ENCODE measurements at regions not wholly inside any gene's neighbourhood (a gene's known extent, or its start where the extent isn't known, plus 50 kb on each side); places are given as distances from the start of the nearest gene placed in this dataset.

DNA sequence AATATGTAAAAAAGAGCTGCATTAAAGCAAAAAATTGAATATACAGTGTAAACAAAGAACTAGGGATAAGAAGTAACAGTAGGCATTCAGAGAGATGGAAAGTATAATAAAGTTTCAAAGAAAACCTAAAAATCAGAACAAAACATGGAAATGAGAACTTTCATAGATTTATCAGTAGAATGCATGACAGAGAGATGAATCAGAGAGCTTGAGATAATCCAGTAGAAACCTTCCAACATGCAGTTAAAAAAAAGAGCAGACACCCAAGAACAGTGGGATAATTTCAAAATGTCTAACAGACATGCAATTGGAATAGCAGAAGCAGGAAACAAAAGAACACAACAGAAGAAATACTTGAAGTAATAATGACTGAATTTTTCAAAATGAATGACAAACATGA lies 1384.2 kb downstream of the CDH11 start:
- Histone ChIP-seq H3K4me1 (ENCODE audit: control insufficient read depth in 1 of 2, insufficient read depth in 2 of 2, low read length in 2 of 2) (no peaks in the 10 kb centered on the region), H3K36me3 (ENCODE audit: control insufficient read depth in 1 of 2, insufficient read depth in 2 of 2, low read length in 2 of 2) (no peaks in the 10 kb centered on the region), H3K27ac (ENCODE audit: low read length) (no peak overlapping the region), H3K9me3 (ENCODE audit: control insufficient read depth in 1 of 2, low read length in 2 of 2) (no peaks in the 10 kb centered on the region), H3K4me3 (ENCODE audit: low read depth in 1 of 2, low read length in 2 of 2) (no peak overlapping the region), H3K27me3 (ENCODE audit: low read depth, low read length) (no peaks in the 10 kb centered on the region)

DNA sequence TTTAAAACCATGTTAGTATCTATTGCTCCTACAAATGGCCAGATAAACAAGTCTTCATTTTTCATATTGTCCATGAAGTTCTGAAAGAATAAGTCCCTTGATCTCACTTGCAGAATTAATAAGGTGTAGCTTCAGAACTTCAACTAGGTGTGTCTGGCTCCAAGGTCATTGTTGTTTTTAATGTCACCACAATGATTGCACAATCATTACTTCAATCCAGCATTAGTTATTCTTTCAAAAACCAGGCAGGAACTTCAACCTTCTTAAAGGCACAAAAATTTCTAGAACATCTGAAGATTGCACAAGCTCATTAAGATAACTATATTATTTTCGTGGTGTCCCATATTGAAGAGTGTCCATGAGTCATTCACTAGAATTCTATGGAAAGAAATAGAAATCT lies 1386.4 kb downstream of the CDH11 start:
- Histone ChIP-seq H3K36me3 (ENCODE audit: control insufficient read depth in 1 of 2, insufficient read depth in 2 of 2, low read length in 2 of 2) (no peaks in the 10 kb centered on the region), H3K27me3 (ENCODE audit: low read depth, low read length) (no peaks in the 10 kb centered on the region), H3K9me3 (ENCODE audit: control insufficient read depth in 1 of 2, low read length in 2 of 2) (no peaks in the 10 kb centered on the region), H3K4me1 (ENCODE audit: control insufficient read depth in 1 of 2, insufficient read depth in 2 of 2, low read length in 2 of 2) (no peaks in the 10 kb centered on the region), H3K4me3 (ENCODE audit: low read depth in 1 of 2, low read length in 2 of 2) (no peak overlapping the region), H3K27ac (ENCODE audit: low read length) (no peak overlapping the region)

DNA sequence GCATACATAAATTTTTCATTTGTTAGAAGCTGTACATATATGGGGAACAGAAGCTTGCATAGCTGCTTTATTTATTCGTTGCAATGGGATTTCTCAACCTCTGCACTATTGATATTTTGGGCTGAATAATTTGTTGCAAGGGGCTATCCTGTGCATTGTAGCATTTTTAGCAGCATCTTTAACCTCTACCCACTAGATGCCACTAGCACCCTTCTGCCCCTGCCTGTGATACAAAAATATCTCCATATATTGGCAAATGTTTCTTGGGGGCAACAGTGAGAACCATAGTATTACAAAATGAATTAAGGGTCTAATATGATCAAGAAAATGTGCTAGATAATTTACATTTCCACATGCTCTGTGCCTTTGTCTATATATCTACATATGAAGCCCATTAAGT lies 1401.0 kb downstream of the CDH11 start:
- H3K36me3 ChIP-seq (ENCODE audit: control insufficient read depth in 1 of 2, insufficient read depth in 2 of 2, low read length in 2 of 2): no peaks in the 10 kb centered on the region
- no peaks in the 10 kb centered on the region for H3K4me1 ChIP-seq (ENCODE audit: control insufficient read depth in 1 of 2, insufficient read depth in 2 of 2, low read length in 2 of 2)
- no peak overlapping the region for H3K4me3 ChIP-seq (ENCODE audit: low read depth in 1 of 2, low read length in 2 of 2)
- H3K9me3 ChIP-seq (ENCODE audit: control insufficient read depth in 1 of 2, low read length in 2 of 2): no peaks in the 10 kb centered on the region
- no peaks in the 10 kb centered on the region for H3K27me3 ChIP-seq (ENCODE audit: low read depth, low read length)
- H3K27ac ChIP-seq (ENCODE audit: low read length): no peak overlapping the region

DNA sequence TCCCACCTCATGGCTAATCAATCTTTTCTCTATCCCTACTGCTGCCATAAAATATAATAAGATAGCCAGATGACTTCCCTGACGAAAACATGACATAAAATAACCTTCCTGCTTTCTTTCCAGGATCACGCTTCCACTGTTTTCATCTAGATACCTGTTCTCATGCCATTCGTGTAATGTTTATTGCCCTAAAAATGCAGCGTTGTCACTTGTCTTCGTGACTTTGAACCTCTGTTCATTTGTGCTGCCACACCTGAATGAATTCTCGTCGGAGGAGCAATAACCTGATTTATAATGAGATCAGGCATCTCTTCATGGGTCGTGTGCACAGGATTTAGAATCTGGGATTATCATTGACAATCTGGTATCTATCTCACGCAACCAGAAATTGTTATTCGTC lies 1401.9 kb downstream of the CDH11 start:
- Histone ChIP-seq H3K27ac (ENCODE audit: low read length) (no peak overlapping the region), H3K4me1 (ENCODE audit: control insufficient read depth in 1 of 2, insufficient read depth in 2 of 2, low read length in 2 of 2) (no peaks in the 10 kb centered on the region), H3K27me3 (ENCODE audit: low read depth, low read length) (no peaks in the 10 kb centered on the region), H3K4me3 (ENCODE audit: low read depth in 1 of 2, low read length in 2 of 2) (no peak overlapping the region), H3K9me3 (ENCODE audit: control insufficient read depth in 1 of 2, low read length in 2 of 2) (no peaks in the 10 kb centered on the region), H3K36me3 (ENCODE audit: control insufficient read depth in 1 of 2, insufficient read depth in 2 of 2, low read length in 2 of 2) (no peaks in the 10 kb centered on the region)

DNA sequence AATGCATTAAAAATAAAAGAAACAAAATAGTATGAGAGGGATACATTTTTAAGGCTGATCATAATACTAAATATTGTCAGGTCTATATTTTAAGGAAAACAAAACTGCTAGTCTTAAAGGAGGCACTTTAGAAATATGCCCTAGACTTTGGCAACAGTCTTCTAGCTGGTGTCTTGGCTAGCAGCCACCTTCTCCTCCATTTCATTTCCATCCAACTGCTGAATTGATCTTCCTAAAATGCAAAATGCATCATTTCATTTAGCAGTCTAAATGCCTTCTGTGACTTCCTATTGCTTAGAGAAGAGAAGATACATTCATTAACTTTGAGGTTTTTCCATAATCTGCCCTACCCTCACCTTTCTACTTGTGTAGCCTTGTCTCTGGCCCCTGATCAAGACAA lies 1404.1 kb downstream of the CDH11 start:
- no peaks in the 10 kb centered on the region for H3K36me3 ChIP-seq (ENCODE audit: control insufficient read depth in 1 of 2, insufficient read depth in 2 of 2, low read length in 2 of 2)
- no peaks in the 10 kb centered on the region for H3K9me3 ChIP-seq (ENCODE audit: control insufficient read depth in 1 of 2, low read length in 2 of 2)
- H3K27me3 ChIP-seq (ENCODE audit: low read depth, low read length): no peaks in the 10 kb centered on the region
- H3K27ac ChIP-seq (ENCODE audit: low read length): no peak overlapping the region
- no peak overlapping the region for H3K4me3 ChIP-seq (ENCODE audit: low read depth in 1 of 2, low read length in 2 of 2)
- H3K4me1 ChIP-seq (ENCODE audit: control insufficient read depth in 1 of 2, insufficient read depth in 2 of 2, low read length in 2 of 2): no peaks in the 10 kb centered on the region

DNA sequence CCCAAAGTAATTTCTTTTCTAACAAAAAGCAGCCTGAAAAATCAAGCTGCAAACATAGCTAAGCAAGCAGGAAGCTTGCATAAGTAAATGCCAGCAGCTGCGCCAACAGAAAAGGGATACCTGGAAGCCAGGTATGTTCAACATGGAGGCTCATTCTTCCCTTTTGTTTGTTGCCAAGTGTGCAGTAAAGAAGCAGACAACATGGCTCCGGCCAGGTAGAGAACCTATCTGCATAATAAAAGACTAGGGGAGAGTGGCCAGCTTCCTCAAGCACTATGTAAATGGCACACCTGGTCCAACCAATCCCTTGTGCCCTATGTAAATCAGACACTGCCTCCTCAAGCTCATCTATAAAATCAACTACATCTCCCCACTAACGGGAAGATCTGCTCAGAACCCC lies 1407.0 kb downstream of the CDH11 start:
- H3K4me3 ChIP-seq (ENCODE audit: low read depth in 1 of 2, low read length in 2 of 2): no peak overlapping the region
- H3K4me1 ChIP-seq (ENCODE audit: control insufficient read depth in 1 of 2, insufficient read depth in 2 of 2, low read length in 2 of 2): no peaks in the 10 kb centered on the region
- no peaks in the 10 kb centered on the region for H3K9me3 ChIP-seq (ENCODE audit: control insufficient read depth in 1 of 2, low read length in 2 of 2)
- H3K27me3 ChIP-seq (ENCODE audit: low read depth, low read length): no peaks in the 10 kb centered on the region
- no peaks in the 10 kb centered on the region for H3K36me3 ChIP-seq (ENCODE audit: control insufficient read depth in 1 of 2, insufficient read depth in 2 of 2, low read length in 2 of 2)
- no peak overlapping the region for H3K27ac ChIP-seq (ENCODE audit: low read length)

DNA sequence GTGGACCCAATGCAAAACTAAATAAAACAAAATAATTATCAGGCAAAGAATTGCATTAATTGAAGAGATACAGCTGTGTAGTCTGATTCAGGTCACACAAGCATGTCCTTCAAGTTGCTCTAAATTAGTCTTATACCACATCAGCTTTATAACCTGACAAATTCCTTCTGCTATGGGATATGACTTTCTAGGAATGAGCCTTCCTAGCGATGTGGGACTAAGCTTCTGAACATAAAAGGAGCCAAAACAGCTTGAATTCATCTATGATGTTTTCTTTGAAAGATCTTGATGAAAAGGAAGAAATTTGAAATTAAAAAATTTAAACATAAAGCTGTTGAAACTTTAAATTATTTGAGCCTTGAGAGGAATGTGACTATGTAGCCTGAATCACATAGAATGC lies 1409.1 kb downstream of the CDH11 start:
- Histone ChIP-seq H3K9me3 (ENCODE audit: control insufficient read depth in 1 of 2, low read length in 2 of 2) (no peaks in the 10 kb centered on the region), H3K4me3 (ENCODE audit: low read depth in 1 of 2, low read length in 2 of 2) (no peak overlapping the region), H3K27me3 (ENCODE audit: low read depth, low read length) (no peaks in the 10 kb centered on the region), H3K27ac (ENCODE audit: low read length) (no peak overlapping the region), H3K36me3 (ENCODE audit: control insufficient read depth in 1 of 2, insufficient read depth in 2 of 2, low read length in 2 of 2) (no peaks in the 10 kb centered on the region), H3K4me1 (ENCODE audit: control insufficient read depth in 1 of 2, insufficient read depth in 2 of 2, low read length in 2 of 2) (no peaks in the 10 kb centered on the region)

DNA sequence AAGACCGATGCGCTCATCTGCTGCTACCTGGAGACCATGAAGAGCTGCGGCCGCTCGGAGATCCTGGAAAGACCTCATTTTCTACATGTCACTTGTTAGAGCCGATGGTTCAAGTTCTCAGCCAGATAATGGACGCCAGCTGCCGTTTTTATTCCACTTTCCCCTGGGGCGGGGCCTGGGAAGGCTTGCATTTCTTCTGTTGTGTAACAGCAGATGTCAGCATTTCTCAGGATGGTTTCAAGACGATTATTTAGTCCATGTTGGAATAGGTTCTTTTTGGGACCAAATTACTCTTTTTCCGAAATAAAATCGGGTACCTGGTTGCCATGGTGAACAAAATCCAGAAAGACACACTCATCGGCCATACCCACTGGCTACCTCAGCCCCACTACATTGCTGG lies 1418.3 kb downstream of the CDH11 start:
- Histone ChIP-seq H3K27ac (ENCODE audit: low read length) (no peak overlapping the region), H3K4me3 (ENCODE audit: low read depth in 1 of 2, low read length in 2 of 2) (no peak overlapping the region), H3K27me3 (ENCODE audit: low read depth, low read length) (no peaks in the 10 kb centered on the region), H3K36me3 (ENCODE audit: control insufficient read depth in 1 of 2, insufficient read depth in 2 of 2, low read length in 2 of 2) (no peaks in the 10 kb centered on the region), H3K4me1 (ENCODE audit: control insufficient read depth in 1 of 2, insufficient read depth in 2 of 2, low read length in 2 of 2) (no peaks in the 10 kb centered on the region), H3K9me3 (ENCODE audit: control insufficient read depth in 1 of 2, low read length in 2 of 2) (no peaks in the 10 kb centered on the region)

DNA sequence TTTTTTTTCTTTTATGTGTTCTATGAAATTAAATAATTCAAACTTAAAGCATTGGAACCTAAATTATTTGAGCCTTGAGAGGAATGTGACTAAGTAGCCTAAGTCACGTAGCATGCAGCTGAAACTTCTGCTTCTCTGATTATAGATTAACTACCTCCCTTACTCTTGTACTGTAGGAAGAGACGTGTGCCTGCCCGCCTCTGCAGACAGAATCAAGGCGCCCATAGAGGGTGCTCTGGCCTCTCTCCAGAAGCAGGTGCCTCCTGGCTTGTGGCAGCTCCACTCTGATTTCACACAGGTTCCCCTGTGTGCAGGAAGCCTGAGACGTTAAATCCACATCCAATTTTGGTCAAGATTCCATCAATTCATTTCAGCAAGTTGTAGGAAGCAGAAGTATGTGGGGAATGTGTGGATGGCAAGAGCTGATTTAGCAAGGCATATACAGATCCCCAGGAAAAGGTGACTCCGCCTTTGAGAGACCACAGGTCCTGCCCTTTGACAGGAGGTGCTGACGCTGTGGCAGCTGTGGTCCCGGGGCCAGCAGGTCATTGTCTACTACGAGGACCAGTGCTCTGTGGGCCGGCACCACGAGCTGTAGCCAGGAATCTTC lies 1418.8 kb downstream of the CDH11 start:
- Histone ChIP-seq H3K27ac (ENCODE audit: low read length) (no peak overlapping the region), H3K9me3 (ENCODE audit: control insufficient read depth in 1 of 2, low read length in 2 of 2) (no peaks in the 10 kb centered on the region), H3K4me1 (ENCODE audit: control insufficient read depth in 1 of 2, insufficient read depth in 2 of 2, low read length in 2 of 2) (no peaks in the 10 kb centered on the region), H3K36me3 (ENCODE audit: control insufficient read depth in 1 of 2, insufficient read depth in 2 of 2, low read length in 2 of 2) (no peaks in the 10 kb centered on the region), H3K4me3 (ENCODE audit: low read depth in 1 of 2, low read length in 2 of 2) (no peak overlapping the region), H3K27me3 (ENCODE audit: low read depth, low read length) (no peaks in the 10 kb centered on the region)

DNA sequence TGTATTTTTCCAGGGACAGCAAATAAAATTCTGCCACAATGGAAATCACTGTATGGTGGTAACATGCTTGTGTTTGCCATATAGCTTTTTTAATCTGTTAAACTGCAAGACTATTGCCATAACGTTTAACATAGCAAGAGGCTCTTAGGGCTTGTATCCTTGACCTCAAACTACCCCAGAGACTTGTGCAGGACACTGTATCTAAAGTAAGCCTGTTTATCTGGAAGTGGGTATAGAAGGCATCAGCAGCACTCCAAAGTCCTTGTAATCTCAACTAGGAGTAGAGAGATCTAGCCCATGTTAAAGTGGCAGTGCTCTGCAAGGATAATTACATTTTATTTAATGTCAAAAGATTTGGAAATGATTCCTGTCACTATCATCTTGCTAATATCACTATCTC lies 1424.1 kb downstream of the CDH11 start:
- Histone ChIP-seq H3K36me3 (ENCODE audit: control insufficient read depth in 1 of 2, insufficient read depth in 2 of 2, low read length in 2 of 2) (no peaks in the 10 kb centered on the region), H3K4me3 (ENCODE audit: low read depth in 1 of 2, low read length in 2 of 2) (no peak overlapping the region), H3K4me1 (ENCODE audit: control insufficient read depth in 1 of 2, insufficient read depth in 2 of 2, low read length in 2 of 2) (no peaks in the 10 kb centered on the region), H3K9me3 (ENCODE audit: control insufficient read depth in 1 of 2, low read length in 2 of 2) (no peaks in the 10 kb centered on the region), H3K27me3 (ENCODE audit: low read depth, low read length) (no peaks in the 10 kb centered on the region), H3K27ac (ENCODE audit: low read length) (no peak overlapping the region)

DNA sequence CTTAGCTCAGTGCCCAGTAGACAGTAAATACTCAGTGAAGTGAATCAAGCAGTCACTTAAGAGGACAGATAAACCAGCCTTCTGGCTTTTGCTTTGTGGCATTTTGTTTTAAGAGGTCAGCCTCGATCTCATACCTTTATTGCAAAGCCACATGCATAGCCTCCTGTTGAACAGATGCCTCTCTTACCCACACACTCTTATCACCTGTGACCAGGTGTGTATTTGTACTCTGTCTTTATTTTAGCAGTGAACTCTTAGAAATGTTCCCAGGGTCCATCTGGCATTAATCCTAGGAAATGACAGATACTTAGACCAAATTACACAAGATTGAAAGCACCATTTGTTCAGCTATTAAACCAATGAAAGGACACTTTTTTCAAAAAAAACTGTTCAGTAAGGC lies 1426.5 kb downstream of the CDH11 start:
- H3K9me3 ChIP-seq (ENCODE audit: control insufficient read depth in 1 of 2, low read length in 2 of 2): no peaks in the 10 kb centered on the region
- no peaks in the 10 kb centered on the region for H3K36me3 ChIP-seq (ENCODE audit: control insufficient read depth in 1 of 2, insufficient read depth in 2 of 2, low read length in 2 of 2)
- no peaks in the 10 kb centered on the region for H3K4me1 ChIP-seq (ENCODE audit: control insufficient read depth in 1 of 2, insufficient read depth in 2 of 2, low read length in 2 of 2)
- no peak overlapping the region for H3K27ac ChIP-seq (ENCODE audit: low read length)
- no peaks in the 10 kb centered on the region for H3K27me3 ChIP-seq (ENCODE audit: low read depth, low read length)
- H3K4me3 ChIP-seq (ENCODE audit: low read depth in 1 of 2, low read length in 2 of 2): no peak overlapping the region

DNA sequence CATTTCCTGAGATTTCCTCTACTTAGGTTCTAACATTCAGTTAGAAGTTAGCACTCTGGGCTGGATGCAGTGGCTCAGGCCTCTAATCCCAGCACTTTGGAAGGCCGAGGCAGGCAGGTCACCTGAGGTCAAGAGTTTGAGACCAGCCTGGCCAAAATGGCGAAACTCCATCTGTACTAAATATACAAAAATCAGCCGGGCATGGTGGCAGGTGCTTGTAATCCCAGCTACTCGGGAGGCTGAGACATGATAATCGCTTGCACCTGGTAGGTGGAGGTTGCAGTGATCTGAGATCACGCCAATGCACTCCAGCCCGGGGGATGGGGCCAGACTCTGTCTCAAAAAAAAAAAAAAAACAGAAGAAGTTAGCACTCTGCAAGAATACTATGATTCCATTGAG lies 1430.9 kb downstream of the CDH11 start:
- Histone ChIP-seq H3K4me1 (ENCODE audit: control insufficient read depth in 1 of 2, insufficient read depth in 2 of 2, low read length in 2 of 2) (no peaks in the 10 kb centered on the region), H3K36me3 (ENCODE audit: control insufficient read depth in 1 of 2, insufficient read depth in 2 of 2, low read length in 2 of 2) (no peaks in the 10 kb centered on the region), H3K27ac (ENCODE audit: low read length) (no peak overlapping the region), H3K4me3 (ENCODE audit: low read depth in 1 of 2, low read length in 2 of 2) (no peak overlapping the region), H3K27me3 (ENCODE audit: low read depth, low read length) (no peaks in the 10 kb centered on the region), H3K9me3 (ENCODE audit: control insufficient read depth in 1 of 2, low read length in 2 of 2) (peaks cover 0 to 8% of the 10 kb centered on the region in 2 donors)

Data from muscle layer of duodenum (tissue), 2 donors.